ENCODE measurements at regions not wholly inside any gene's neighbourhood (a gene's known extent, or its start where the extent isn't known, plus 50 kb on each side); places are given as distances from the start of the nearest gene placed in this dataset.

DNA sequence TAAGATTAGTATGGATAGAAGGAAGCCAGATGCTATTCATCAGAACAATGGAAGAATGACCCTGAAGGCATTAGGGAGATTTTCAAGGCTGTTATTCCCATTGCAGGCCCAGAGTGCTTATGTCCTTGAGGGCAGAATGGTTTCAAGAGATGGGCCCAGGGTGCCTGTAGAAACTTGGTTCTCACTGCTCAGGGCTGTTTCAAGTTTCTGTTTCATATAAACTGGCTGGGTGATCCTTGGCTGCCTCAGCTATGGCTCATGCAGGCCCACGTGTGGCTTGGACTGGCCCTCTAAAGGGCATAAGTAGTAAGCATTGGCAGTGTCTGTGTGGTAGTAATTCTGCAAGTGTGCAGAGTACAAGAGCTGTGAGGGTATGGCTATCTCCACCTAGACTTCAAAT lies 540.9 kb upstream of the MAN1A1 start:
- H3K27me3 ChIP-seq (ENCODE audit: low read depth, low read length): no peaks in the 10 kb centered on the region
- no peaks in the 10 kb centered on the region for H3K79me2 ChIP-seq (ENCODE audit: low read length)
- H3K9ac ChIP-seq (ENCODE audit: low read length): no peak overlapping the region
- no peak overlapping the region for H3K4me3 ChIP-seq (ENCODE audit: low read length)
- H4K20me1 ChIP-seq (ENCODE audit: insufficient read depth, low read length): no peaks in the 10 kb centered on the region
- H2AFZ ChIP-seq (ENCODE audit: low read depth, low read length): no peak overlapping the region
- H3K9me3 ChIP-seq (ENCODE audit: insufficient read depth, low read length): no peaks in the 10 kb centered on the region
- H3K4me2 ChIP-seq (ENCODE audit: low read length): no peak overlapping the region
- no peak overlapping the region for H3K27ac ChIP-seq (ENCODE audit: low read length)
- no peaks in the 10 kb centered on the region for H3K36me3 ChIP-seq (replicated peaks; ENCODE audit: low read depth, low read length)
- TF ChIP-seq EZH2phosphoT487 (IDR thresholded peaks at IDR 0.05; ENCODE audit: low read depth): no peak
- TF ChIP-seq, protein P1, sequence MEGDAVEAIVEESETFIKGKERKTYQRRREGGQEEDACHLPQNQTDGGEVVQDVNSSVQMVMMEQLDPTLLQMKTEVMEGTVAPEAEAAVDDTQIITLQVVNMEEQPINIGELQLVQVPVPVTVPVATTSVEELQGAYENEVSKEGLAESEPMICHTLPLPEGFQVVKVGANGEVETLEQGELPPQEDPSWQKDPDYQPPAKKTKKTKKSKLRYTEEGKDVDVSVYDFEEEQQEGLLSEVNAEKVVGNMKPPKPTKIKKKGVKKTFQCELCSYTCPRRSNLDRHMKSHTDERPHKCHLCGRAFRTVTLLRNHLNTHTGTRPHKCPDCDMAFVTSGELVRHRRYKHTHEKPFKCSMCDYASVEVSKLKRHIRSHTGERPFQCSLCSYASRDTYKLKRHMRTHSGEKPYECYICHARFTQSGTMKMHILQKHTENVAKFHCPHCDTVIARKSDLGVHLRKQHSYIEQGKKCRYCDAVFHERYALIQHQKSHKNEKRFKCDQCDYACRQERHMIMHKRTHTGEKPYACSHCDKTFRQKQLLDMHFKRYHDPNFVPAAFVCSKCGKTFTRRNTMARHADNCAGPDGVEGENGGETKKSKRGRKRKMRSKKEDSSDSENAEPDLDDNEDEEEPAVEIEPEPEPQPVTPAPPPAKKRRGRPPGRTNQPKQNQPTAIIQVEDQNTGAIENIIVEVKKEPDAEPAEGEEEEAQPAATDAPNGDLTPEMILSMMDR (IDR thresholded peaks at IDR 0.05; ENCODE audit: low read depth, low read length): no peak
- no peaks in the 10 kb centered on the region for H3K4me1 ChIP-seq (ENCODE audit: low read length)

- no peak overlapping the region for H3K4me3 ChIP-seq (ENCODE audit: low read length)
- H3K4me1 ChIP-seq (ENCODE audit: low read length): no peaks in the 10 kb centered on the region
- H3K79me2 ChIP-seq (ENCODE audit: low read length): no peaks in the 10 kb centered on the region
- H2AFZ ChIP-seq (ENCODE audit: low read depth, low read length): no peak overlapping the region
- no peak overlapping the region for H3K4me2 ChIP-seq (ENCODE audit: low read length)
- no peak overlapping the region for H3K9ac ChIP-seq (ENCODE audit: low read length)
- no peaks in the 10 kb centered on the region for H3K27me3 ChIP-seq (ENCODE audit: low read depth, low read length)
- TF ChIP-seq EZH2phosphoT487 (IDR thresholded peaks at IDR 0.05; ENCODE audit: low read depth): no peak
- TF ChIP-seq, protein P1 (IDR thresholded peaks at IDR 0.05; ENCODE audit: low read depth, low read length): no peak
- no peaks in the 10 kb centered on the region for H4K20me1 ChIP-seq (ENCODE audit: insufficient read depth, low read length)
- H3K9me3 ChIP-seq (ENCODE audit: insufficient read depth, low read length): no peaks in the 10 kb centered on the region
- no peaks in the 10 kb centered on the region for H3K36me3 ChIP-seq (replicated peaks; ENCODE audit: low read depth, low read length)
- H3K27ac ChIP-seq (ENCODE audit: low read length): no peak overlapping the region
Measured at GRCh38 chr6:119887666-119888065, 538.1 kb upstream of the MAN1A1 start.

DNA sequence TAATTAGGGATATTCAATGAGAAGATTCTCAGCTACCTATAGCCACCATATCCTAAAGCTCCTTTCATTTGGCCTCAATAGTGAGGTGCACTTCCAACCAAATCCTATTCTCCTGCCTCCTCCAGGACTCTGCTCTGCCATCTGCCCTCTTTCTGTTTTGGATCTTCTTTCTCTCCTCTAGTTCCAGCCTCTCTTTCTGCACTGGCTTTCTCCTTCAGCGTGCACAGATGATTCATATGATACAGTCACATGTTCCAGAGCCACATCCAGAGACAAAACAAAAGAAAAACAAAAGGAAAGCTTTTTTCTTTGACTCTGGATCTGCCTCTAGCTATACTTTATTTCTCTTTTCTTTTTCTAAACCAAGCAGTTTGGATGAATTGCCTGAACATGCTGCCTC lies 531.9 kb upstream of the MAN1A1 start:
- H2AFZ ChIP-seq (ENCODE audit: low read depth, low read length): no peak overlapping the region

GRCh38 chr6:119880840-119881239 lies 531.3 kb upstream of the MAN1A1 start:
- Histone ChIP-seq H3K79me2 (ENCODE audit: low read length) (no peaks in the 10 kb centered on the region), H3K9me3 (ENCODE audit: insufficient read depth, low read length) (no peaks in the 10 kb centered on the region), H3K9ac (ENCODE audit: low read length) (no peak overlapping the region), H4K20me1 (ENCODE audit: insufficient read depth, low read length) (no peaks in the 10 kb centered on the region), H3K27me3 (ENCODE audit: low read depth, low read length) (no peaks in the 10 kb centered on the region), H3K4me2 (ENCODE audit: low read length) (no peak overlapping the region), H2AFZ (ENCODE audit: low read depth, low read length) (no peak overlapping the region), H3K27ac (ENCODE audit: low read length) (no peak overlapping the region), H3K36me3 (replicated peaks; ENCODE audit: low read depth, low read length) (no peaks in the 10 kb centered on the region), H3K4me3 (ENCODE audit: low read length) (no peak overlapping the region), H3K4me1 (ENCODE audit: low read length) (no peaks in the 10 kb centered on the region)
- TF ChIP-seq EZH2phosphoT487 (IDR thresholded peaks at IDR 0.05; ENCODE audit: low read depth): no peak

More for the DNA sequence above, 531.9 kb upstream of the MAN1A1 start:
- TF ChIP-seq, protein P1 (IDR thresholded peaks at IDR 0.05; ENCODE audit: low read depth, low read length): no peak
- TF ChIP-seq EZH2phosphoT487 (IDR thresholded peaks at IDR 0.05; ENCODE audit: low read depth): no peak
- H4K20me1 ChIP-seq (ENCODE audit: insufficient read depth, low read length): no peaks in the 10 kb centered on the region
- no peaks in the 10 kb centered on the region for H3K36me3 ChIP-seq (replicated peaks; ENCODE audit: low read depth, low read length)
- no peaks in the 10 kb centered on the region for H3K27me3 ChIP-seq (ENCODE audit: low read depth, low read length)
- H3K79me2 ChIP-seq (ENCODE audit: low read length): no peaks in the 10 kb centered on the region
- H3K9ac ChIP-seq (ENCODE audit: low read length): no peak overlapping the region
- H3K4me2 ChIP-seq (ENCODE audit: low read length): no peak overlapping the region
- no peaks in the 10 kb centered on the region for H3K4me1 ChIP-seq (ENCODE audit: low read length)
- H3K4me3 ChIP-seq (ENCODE audit: low read length): no peak overlapping the region
- no peaks in the 10 kb centered on the region for H3K9me3 ChIP-seq (ENCODE audit: insufficient read depth, low read length)
- no peak overlapping the region for H3K27ac ChIP-seq (ENCODE audit: low read length)

DNA sequence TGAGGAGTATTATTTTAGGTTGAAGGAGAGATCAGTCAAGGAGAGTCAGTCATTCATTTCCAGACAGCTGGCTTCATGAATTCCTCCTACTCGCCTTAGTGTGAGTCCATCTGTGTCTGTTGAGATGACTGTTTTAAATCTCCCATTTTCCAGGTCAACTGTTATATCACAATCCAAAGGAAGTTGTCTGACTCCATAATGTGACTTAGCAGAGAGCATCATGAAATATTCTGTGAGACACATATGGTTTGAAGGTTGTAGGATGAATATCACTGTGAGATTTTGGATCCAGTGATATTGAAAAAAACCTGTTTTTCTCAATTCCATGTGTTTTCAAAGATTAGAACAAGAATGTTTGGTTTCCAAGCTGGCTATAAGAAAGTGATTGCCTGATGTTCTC lies 530.2 kb upstream of the MAN1A1 start:
- H4K20me1 ChIP-seq (ENCODE audit: insufficient read depth, low read length): no peaks in the 10 kb centered on the region
- no peaks in the 10 kb centered on the region for H3K4me1 ChIP-seq (ENCODE audit: low read length)
- H2AFZ ChIP-seq (ENCODE audit: low read depth, low read length): no peak overlapping the region
- H3K4me3 ChIP-seq (ENCODE audit: low read length): no peak overlapping the region
- no peak overlapping the region for H3K4me2 ChIP-seq (ENCODE audit: low read length)
- no peaks in the 10 kb centered on the region for H3K36me3 ChIP-seq (replicated peaks; ENCODE audit: low read depth, low read length)
- H3K79me2 ChIP-seq (ENCODE audit: low read length): no peaks in the 10 kb centered on the region
- TF ChIP-seq EZH2phosphoT487 (IDR thresholded peaks at IDR 0.05; ENCODE audit: low read depth): no peak
- TF ChIP-seq, protein P1 (IDR thresholded peaks at IDR 0.05; ENCODE audit: low read depth, low read length): no peak
- H3K9me3 ChIP-seq (ENCODE audit: insufficient read depth, low read length): no peaks in the 10 kb centered on the region
- H3K9ac ChIP-seq (ENCODE audit: low read length): no peak overlapping the region
- H3K27me3 ChIP-seq (ENCODE audit: low read depth, low read length): no peaks in the 10 kb centered on the region
- no peak overlapping the region for H3K27ac ChIP-seq (ENCODE audit: low read length)
